ENCODE measurements at regions not wholly inside any gene's neighbourhood (a gene's known extent, or its start where the extent isn't known, plus 50 kb on each side); places are given as distances from the start of the nearest gene placed in this dataset.
"Not testable (repeated sequence)": the region's sequence is repeated elsewhere in the genome, so short reads cannot be mapped to it uniquely, and the experiment has no call there.

DNA sequence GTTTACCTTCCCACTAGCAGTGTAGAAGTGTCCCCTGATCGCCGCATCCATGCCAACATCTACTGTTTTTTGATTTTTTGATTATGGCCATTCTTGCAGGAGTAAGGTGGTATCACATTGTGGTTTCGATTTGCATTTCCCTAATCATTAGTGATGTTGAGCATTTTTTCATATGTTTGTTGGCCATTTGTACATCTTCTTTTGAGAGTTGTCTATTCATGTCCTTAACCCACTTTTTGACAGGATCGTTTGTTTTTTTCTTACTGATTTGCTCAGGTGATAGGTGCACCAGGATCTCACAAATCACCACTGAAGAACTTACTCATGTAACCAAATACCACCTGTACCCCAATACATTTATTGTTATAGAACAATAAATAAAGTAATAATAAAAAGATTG lies 114.5 kb downstream of the GATA6 start:
- not testable (repeated sequence) for DNase-seq

DNA sequence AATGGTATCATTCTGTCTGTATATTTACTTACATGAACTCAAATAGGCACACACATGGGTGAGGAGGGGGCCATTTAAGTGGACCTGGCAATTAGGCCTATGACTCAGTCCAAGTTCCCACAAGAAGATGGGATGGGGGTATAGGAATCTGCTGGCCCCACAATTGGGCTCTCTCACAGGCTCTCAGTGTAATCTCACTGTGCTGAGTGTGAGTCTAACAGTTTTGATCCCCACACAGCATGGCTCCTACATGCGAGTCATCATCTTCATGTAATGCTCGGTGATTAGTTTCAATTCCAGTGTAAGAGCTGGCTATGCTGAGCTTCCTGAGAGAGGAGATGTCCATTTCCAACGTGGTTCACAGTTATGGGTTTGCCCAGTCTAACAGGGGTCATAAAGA lies 114.0 kb downstream of the GATA6 start:
- DNase-seq, result no peak

DNA sequence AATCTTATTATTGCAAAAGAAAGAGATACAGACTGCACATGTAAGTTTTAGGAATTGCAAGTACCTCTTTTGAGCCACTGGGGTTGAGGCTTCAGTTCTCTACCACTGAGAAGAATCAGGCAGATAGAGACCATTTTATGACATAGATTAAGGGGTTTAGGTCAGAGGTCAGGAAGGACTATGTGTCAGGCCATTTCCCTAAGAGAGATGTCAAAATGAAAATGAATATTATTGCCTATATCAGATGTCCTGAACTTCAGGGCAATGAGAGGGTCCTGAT lies 113.7 kb downstream of the GATA6 start:
- DNase-seq, result peak; percentile 14

DNA sequence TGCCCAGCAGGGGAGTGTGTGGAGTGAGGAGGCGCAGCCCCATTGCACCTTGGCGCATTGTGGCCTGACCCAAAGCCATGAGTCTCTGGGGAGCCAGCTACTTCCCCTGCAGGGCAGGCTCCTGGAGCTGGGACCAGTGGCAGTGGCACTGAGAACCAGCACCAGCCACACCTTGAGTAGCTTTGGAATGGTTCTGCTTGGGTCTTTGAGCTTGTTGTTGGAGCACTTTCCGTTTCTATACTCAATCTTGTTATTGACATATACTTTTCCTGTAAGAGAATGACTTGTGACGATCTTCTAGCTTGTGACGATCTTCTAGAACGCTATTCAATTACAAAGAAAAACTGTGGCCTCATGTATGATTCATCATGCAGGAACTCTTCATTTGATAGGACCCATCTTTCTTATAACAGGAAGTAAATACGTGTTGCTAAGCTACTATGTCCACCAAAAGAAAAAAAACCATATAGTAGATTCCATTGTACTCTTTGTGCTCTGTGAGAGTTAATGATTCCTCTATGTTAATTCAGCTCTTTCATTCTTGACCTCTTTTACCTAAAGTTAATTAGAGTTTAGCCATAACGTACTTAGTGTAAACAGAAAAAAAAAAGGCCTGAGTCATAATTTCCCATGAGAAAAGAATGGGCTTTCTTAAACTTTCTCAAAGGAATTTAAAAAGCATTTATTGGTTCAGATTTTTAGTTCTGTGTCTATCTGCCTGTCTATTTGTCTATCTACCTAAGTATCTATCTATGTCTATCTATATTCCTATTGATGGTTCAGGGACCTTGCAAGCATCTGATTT lies 113.1 kb downstream of the GATA6 start:
- peak; percentile 76 for DNase-seq

DNA sequence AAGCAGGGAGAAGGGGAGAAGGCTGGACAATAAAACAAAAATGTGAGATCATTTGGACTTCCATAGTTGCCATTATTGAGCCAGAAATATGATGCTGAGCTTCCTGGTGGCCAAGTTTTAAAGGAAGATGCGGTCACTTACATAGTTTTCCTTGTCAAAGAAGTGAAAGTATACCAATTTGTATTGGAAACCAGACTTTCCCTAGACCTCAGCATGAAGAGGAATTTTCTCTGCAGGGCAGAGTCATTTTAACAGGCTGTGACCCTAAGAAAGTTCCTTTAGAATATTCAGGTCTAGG lies 111.0 kb downstream of the GATA6 start:
- no peak for DNase-seq

DNA sequence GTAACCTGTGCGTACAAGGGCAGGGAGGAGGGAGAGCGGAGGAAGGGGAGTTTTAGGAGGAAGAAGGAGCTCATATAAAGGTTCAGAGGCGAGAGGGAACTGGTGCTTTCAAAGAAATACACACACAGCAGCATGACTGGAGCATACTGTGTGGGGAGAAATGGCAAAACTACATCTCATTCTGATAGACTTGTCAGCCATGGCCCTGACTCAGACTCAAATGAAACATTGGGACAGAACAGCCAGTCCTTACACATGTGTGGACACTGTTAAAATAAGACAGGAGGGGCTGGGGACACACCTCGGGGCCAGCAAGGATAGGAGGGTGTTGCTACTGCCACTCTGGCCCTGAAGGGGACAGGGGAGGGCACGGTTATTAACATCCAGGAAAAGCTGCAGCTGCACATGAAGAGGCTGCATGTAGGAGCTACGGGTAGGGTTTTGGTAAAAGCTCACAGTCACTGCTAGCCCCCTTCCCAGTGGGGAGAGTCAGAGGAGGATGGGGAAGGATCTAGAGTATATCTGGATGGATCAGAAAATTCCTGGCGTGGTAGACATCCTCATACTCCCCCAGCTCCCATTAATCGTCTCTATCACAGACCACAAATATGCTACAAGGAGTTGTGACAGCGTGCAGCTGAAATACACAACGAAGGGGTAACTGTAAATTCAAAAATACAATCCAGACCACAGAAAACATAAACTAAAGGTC lies 110.5 kb downstream of the GATA6 start:
- no peak for DNase-seq

DNA sequence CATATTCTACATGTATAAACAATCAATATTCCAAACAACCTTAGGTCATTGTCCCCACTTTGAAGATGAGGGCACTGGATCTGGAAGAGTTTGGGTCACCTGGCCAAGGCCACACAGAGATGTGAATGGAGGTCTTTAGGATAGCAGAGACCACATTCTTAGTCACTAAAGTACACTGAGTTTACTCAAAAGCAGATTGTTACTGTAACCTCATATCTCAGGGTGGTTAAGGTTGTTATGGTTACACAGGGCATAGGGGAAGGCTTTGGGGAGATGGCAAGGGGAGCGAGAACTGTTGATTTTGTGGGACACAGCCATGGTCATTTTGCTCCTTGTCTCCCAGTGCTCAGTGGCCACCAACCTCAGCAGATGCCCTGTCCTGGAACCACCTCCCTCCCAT lies 109.4 kb downstream of the GATA6 start:
- DNase-seq, result no peak

DNA sequence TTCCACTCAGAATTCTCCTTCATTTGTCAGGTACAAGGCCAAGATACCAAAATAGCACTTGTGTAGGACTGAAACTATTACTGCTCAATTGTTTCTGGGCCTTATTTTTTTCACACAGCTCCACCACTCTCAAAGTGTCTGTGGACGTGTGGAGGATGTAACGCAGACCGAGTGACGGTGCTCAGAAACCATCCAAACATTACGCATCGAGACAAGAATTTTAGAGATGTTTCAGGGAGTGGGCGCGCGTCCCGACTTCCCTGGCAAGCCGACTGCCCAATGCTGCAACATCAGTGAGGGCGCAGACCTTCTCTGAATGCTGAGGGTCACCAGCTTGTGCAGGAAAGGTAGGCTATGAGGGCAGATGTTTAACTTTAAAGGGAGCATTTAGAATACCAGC lies 108.4 kb downstream of the GATA6 start:
- DNase-seq, result no peak

DNA sequence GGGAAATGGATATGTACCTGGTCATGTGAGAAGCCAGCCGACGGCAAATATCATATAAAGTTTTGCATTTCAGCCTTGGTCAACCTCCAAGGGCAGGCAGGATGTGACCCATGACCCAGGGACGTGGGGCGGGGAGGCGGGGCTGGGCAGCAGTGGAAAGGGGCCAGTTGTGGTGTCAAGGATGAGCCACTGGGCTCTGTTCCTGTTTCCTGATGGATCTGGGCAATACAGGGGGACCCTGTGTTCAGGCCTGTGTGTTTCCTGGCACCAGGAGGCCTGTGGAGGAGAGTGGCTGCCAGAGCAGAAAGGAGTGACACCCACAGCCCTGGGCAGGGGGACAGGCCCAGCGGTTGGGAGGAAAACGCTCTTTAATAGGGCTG lies 106.9 kb downstream of the GATA6 start:
- no peak for DNase-seq

DNA sequence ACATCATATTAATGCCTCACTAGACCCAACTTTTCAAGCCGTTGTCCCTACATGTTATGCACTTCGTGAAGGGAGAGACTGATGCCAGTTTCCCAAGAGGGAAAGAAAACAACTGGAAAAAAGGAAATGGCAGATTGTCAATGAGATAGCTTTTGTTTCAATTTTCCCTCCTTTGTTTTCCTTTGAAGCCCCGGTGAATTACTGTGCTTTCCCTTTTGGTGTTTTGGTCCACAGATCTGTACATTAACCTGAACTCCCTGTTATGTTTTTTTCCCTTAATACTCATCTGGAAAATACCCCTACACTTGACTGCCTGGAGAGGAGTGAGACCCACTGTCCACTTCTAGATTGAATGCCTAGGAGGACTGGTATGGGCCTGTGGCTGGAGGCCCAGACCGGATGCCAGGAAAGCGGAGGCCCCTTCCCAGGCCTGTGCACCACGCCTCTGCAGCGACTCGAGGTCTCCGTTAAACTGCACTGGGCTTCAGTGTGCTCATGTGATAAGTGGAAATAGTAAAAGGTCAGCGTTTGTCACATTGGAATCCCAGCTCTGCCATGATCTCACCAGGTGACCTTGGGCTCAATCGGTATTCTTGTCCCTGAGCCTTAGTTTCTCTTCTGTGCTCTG lies 106.4 kb downstream of the GATA6 start:
- no peak for DNase-seq

DNA sequence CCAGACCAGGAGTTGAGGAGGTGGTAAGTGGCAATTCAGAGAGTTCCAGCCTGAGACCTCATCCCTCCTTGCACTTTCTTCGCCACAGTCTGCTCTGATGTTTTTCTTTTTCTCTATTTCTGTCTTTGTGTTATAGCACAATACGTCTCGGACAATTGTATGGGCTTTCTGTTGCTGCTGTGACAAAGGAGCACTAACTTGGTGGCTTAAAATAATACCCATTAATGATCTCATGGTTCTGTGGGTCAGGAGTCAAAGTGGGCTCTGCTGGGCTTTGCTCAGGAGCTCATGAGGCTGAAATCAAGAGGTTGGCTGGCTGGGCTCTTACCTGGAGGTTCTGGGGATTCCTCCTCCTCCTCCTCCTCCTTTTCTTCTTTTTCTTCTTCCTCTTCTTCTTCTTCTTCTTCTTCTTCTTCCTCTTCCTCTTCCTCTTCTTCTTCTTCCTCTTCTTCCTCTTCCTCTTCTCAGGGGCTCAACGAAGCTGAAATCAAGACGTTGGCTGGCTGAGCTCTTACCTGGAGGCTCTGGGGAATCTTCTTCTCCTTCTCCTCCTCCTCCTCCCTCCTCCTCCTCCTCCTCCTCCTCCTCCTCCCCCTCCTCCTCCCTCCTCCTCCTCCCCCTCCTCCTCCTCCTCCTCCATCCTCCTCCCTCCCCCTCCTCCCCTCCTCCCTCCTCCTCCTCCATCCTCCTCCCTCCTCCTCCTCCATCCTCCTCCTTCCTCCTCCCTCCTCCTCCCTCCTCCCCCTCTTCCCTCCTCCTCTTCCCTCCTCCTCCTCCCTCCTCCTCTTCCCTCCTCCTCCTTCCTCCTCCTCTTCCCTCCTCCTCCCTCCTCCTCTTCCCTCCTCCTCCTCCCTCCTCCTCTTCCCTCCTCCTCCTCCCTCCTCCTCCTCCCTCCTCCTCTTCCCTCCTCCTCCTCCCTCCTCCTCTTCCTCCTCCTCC lies 104.0 kb downstream of the GATA6 start:
- DNase-seq, result no peak

DNA sequence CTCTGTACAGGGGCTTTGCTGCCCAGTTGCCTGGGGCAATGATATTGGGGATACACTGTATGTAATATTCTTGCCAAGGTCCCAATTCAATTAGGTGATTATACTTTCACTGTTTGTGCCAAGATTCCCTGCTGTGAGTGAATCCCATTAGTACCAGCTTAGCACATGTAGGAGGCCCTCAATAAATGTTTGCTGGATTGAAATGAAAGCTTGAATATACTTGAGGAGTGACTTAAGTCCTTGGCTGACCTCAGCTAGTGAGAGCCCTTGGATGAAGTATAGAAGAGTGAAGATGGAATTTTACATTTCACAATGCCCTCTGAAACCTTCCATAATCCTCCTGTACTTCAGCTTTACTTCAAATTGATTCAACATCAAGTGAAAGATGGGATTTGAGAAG lies 102.9 kb downstream of the GATA6 start:
- no peak for DNase-seq

DNA sequence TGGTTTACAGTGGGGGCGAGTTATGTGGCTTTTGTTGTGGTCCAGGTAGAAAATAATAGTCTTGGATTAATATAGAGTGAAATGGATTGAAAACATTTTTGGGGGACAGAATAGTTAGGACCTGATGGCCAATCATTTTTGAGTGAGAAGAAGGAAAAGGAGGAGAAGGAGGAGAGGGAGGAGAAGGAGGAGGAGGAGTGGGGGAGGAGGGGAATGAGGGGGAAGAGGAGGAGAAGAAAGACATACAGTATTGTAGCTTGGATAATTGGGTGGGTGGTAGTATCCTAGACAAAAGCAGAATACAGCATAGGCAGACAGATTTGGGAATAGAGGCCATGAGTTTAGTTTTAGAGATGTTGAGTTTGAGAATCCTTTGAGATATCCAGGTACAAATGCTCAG lies 101.6 kb downstream of the GATA6 start:
- no peak for DNase-seq

DNA sequence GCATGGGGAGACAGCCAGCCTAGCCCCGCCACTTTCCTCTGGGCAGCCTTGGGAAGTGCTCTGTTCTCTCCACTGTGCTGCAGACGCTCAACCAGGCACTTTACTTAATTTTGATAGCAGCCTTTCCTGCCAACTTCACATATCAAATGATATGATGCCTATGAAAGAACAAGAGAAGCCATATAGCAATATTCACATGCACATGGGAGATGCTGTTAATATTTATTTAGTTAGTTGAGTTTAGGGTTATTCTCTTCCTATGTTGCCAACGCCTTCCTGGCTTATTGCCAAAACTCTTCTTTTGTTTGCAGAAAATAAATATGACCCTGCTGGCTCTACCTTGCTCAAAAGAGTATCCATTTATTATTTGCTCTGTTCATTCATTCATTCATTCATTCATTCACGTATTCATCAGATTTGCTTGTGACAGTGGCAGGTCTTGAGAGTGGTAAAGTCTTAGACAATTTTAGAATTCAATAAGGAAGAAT lies 99.3 kb downstream of the GATA6 start:
- DNase-seq, result no peak

DNA sequence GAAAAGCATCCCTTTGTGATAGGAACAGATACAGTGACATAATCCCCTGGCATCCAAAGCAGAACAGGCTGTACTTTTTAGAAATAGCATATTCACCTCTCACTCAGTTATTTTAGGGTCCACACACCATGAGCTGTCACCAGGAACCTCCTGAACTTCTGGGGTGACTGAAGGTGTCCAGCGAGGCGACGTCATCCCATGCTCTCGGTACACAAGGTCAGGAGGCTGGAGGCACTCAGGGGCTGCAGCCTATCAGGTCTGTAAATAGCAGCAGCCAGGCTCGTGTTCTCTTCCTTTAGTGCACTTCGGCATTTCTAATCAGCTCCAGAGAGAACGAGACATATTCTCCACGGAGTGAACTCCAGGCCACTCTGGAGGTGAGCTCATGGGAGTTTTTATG lies 98.3 kb downstream of the GATA6 start:
- DNase-seq, result no peak

DNA sequence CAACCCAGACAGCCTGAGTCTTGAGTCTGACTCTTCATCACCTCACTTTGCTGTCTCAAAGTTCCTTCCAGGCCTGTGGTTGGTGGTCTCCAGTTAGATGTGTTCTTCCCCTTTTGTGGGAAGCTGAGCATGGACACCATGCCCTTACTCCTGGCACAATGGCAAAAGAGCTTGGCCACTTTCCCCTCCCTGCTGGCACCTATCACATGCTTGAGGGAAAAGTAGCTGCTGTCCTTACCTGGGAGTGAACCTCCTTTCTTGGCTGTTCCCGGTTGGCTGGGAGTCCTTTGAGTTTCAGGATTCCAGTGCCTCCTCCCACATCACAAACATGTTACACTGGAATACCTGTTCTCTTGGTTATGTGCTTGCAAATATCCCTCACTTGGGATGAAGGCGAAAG lies 97.8 kb downstream of the GATA6 start:
- no peak for DNase-seq

DNA sequence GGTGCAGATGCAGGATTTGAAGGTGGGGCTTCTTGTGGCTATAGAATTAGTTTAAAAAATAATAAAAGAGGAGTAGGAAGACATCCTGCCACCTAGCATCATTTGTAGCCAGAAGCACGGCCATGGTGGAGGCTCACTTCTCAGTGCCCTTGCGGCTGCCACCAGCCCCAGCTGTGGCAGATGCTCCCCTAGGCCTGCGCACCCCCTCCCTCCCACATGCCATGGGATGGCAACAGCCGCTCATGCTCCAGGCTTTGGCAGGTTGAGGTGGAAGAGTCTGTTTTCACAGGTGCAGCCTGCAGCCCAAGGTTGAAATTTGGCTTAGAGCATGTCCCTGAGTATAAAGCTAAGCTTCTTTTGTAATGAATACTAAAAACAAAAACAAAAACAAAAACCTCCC lies 96.4 kb downstream of the GATA6 start:
- no peak for DNase-seq

DNA sequence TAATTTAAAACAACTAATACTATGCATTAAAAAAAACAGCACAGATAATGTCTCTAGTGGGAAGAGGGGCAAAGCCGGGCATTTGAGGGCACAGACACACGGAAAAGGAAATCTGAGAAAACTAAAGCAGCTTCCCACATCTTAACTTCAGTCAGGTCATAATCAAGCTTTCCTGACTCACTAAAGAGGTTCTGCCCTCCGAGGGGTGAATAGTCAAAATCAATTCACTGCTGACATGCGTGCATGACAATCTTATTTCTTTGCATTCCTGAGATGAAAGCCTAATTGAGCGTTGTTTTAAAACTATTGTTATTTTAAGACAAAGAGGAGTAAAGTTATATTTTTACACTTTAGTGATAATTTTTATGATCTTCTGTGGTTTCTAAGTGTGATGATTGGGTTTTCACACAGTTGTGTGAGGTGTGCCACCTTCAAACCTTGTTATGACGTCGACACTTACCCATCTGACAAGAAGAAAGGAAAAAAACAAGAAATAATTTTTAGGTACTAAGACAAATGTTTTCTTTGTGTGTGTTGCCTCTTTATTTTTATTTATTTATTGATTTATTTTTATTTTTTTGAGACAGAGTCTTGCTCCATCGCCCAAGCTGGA lies 90.9 kb downstream of the GATA6 start:
- peak; percentile 42 for DNase-seq

DNA sequence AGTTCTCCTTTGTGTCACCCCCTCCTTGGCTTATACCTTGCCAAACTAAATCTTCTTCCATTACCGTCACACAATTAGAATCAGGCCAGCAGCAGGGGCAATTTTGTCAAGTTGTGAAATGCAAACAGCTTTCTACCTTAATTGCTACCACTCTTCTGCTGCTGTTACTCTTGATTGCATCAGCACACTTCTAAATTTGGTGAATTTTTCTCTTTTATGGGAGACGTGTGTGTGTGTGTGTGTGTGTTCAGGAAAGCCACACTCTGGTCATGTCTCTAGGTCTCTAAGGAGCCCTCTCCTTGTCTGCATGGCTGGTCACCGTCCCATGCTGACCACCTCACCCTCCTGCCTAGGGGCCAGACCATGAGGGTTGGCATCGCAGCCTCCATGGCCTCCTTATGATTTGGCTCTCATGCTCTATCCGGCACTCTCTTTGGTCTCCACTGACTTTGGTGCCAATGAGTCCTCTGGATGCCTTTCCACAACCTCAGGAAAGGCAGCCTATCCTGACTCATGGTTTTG lies 87.7 kb downstream of the GATA6 start:
- no peak for DNase-seq

DNA sequence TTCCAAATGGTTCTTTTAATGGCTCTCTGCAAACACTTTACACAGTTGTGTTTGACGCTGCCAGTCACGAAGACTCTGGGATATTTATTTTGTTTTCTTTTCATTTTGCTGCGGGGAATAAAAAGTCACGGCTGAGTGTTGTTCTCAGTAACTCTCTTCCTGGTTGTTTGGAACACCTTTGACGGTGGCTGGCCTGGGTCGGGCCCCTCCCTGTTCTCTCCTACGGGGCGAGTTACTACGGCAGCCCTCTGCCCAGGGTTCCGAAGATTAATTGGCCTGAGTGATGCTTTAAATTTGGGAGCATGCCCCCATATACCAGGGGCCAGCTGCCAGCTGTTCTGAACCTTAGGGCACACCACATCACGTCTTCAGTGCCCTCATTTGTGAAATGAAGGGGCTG lies 84.7 kb downstream of the GATA6 start:
- DNase-seq, result no peak

DNA sequence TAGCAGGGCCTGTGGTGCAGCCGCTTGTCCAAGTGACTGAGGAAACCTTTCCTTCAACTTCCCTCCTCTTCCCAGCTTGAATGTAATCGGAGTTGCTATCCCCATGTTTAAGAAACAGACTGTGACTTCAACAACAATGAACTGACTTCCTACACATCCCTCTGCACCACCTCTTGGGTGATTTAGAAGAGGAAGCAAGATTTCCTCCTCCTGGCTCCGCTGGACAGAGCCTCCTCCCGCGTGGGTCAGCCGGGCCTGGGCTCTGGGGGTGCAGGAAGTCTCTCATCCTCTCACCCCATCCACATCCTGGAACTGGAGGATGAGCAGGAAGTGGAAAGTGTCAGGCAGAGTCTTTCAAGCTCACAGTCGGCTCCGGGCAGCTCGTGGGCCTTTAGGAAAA lies 84.3 kb downstream of the GATA6 start:
- no peak for DNase-seq

DNA sequence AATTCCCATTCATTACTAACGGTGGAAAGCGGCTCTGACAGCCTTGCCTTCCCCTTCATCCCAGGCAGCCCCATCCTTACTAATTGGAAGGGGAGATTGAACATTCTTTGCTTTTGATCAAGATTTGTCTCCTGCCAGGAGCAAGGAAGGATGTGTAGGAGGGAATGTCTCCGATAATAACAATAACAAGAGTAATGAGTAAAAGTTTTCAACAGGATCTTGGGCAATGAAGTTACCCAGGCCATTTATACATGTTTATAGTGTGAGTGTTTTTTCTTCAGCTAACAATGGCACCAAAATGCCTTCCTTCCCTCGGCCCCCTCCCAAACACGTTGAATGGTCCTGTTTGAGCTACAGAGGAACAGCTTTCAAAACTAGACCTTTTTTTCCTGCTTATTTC lies 83.8 kb downstream of the GATA6 start:
- no peak for DNase-seq
